Fibroblast of lung (primary cell): ENCODE measurements at regions not wholly inside any gene's neighbourhood (a gene's known extent, or its start where the extent isn't known, plus 50 kb on each side); places are given as distances from the start of the nearest gene placed in this dataset.

Experiments
- CTCF ChIP-seq, 2 donors: IDR thresholded peaks in 1 of 2; conservative IDR thresholded peaks in 1 of 2; 1 replicate in 1 of 2; 2 replicates in 1 of 2; pipeline ENCODE4 v1.5.1; 2011 to 2012; ENCODE audit warnings: low read length in 2 of 2, control low read depth in 1 of 2, inconsistent platforms in 1 of 2, low read depth in 1 of 2, mild to moderate bottlenecking in 1 of 2
- EZH2 ChIP-seq: IDR thresholded peaks from 2 replicates; pipeline ENCODE4 v1.5.1; 2012; ENCODE audit warnings: low read length, control low read depth, mild to moderate bottlenecking; ENCODE audit errors: missing control alignments

- TF ChIP-seq CTCF (conservative IDR thresholded peaks at IDR 0.05 in 1 of 2, IDR thresholded peaks at IDR 0.05 in 1 of 2; ENCODE audit: low read depth in 1 of 2, low read length in 2 of 2) = no peak
- TF ChIP-seq EZH2 = no peak
Measured at GRCh38 chr2:121906170-121906569, 150.7 kb downstream of the TSN start.
